CMK (cell line): ENCODE measurements at regions not wholly inside any gene's neighbourhood (a gene's known extent, or its start where the extent isn't known, plus 50 kb on each side); places are given as distances from the start of the nearest gene placed in this dataset.
"Not testable (repeated sequence)": the region's sequence is repeated elsewhere in the genome, so short reads cannot be mapped to it uniquely, and the experiment has no call there.

Experiments
- DNase-seq: peaks from one replicate; pipeline ENCODE4 v3.0.0-alpha.2; 2010; ENCODE audit warnings: low read depth

GRCh38 chr22:35475545-35475944, 65.1 kb upstream of the RASD2 start:
- DNase-seq, result no peak

DNA sequence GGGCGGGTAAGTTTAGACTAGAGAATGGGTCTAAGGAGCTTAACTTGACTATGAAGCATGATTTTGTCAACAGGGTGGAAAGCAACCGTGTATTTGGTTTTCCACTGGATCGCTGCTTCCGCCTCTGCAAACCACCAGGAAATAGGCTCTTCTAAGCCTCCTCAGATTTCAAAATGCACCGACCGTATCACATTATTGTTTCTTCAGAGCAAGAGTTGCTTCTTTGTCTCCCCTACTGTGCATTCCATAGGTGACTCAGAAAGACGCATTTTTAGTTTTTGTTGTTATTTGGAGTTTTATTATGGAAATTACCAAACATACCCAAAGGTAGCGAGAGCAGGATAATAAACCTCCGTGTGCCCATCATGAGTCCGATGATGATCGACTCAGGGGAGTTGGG, 64.3 kb upstream of the RASD2 start:
- no peak for DNase-seq

DNA sequence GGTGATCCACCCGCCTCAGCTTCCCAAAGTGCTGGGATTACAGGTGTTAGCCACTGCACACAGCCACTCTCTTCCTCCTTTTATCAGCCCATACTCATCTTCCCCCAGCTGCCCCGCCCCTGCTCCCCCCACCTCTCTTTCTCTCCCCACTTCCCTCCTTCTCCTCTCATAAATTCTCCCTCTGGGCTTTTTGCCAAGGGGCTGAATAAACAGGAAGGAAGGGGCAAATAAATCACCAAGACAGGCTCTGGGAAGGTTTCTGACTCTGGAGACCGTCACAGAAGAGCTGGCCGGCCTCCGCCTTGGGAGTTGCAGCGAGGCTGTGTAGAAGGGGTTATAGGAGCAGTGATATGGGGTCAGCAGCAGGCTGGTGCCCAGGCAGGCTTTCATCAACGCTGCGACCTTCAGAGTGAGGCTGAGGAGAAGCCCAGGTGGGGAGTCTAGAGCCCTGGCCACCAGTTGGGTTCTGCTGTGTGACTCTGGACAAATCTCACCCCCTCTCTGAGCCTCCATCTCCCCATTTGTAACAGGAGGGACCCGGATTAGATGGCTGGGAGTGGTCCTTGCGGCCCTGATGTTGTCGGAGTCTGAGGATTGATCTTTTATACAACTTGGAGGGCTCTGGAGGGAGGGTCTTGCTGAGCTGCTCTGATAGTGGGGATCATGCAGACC, 62.6 kb upstream of the RASD2 start:
- peak; percentile 52 for DNase-seq

DNA sequence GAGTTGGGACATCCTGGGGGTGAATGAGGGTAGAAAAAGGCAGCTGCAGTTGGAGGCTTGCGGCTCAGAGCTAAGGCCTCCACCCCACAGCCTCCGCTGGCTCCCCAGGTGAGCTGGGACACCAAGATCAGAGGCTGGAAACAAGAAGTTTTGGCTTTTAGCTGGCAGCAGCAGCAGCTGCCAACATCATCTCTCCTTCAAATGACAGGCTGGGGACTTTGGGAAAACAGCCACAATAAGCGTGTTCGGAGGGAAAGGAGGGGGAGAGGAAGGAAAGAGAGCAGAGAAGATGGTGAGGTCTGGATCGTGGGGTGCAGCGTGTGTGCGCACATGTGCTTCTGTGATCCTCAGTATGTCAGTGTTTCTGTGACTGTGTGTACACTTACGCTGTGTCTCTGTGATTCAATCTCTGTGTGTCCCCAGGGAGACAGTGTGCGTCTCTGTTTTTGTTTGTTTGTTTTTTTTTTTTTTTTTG, 62.0 kb upstream of the RASD2 start:
- DNase-seq, result no peak

- no peak for DNase-seq
These were observed 61.3 kb upstream of the RASD2 start for GRCh38 chr22:35479359-35479758.

- DNase-seq, result no peak
These were observed 60.6 kb upstream of the RASD2 start for GRCh38 chr22:35479985-35480550.

GRCh38 chr22:35480627-35481550, 59.7 kb upstream of the RASD2 start:
- DNase-seq, result peak; percentile 18

- DNase-seq, result no peak
These were observed 58.3 kb upstream of the RASD2 start for GRCh38 chr22:35482311-35482710.

- no peak for DNase-seq
These were observed 57.7 kb upstream of the RASD2 start for GRCh38 chr22:35482974-35483373.

GRCh38 chr22:35483730-35484129, 56.9 kb upstream of the RASD2 start:
- DNase-seq, result no peak

- no peak for DNase-seq
These were observed 55.7 kb upstream of the RASD2 start for GRCh38 chr22:35484651-35485556.

- no peak for DNase-seq
These were observed 54.5 kb upstream of the RASD2 start for GRCh38 chr22:35486116-35486631.

DNA sequence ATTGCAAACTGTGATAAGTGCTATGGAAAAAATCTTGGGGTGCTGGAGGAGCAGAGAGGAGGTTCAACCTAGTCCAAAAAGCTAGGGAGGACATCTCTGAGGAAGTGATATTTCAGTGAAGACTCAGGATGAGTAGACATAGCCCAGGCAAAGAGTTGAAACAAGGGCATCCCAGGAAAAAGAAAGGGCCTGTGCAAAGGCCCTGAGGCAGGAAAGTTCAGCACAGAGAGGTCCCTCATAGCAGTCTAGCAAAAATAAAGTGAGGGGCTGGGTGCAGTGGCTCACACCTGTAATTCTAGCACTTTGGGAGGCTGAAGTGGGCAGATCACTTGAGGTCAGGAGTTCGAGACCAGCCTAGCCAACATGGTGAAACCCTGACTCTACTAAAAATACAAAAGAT, 53.0 kb upstream of the RASD2 start:
- not testable (repeated sequence) for DNase-seq

DNA sequence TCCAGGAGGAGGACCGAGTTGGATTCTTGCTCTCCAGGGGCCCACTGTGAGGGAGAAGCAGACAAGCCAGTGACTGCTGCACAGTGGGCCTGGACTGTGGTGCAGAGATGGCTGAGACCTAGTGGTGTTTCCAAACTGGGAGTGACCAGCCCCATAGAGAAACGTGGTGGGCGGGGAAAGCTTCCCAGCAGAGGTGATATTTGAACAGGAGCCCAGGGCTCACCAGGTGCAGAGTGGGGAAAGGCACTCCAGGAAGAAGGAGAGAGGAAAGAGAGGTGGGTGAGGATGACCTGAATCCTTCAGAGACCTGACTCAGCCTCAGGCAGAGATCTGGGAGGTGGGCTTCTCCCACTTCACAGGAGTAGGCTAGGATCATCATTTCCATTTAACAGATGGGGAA, 52.1 kb upstream of the RASD2 start:
- DNase-seq, result no peak

DNA sequence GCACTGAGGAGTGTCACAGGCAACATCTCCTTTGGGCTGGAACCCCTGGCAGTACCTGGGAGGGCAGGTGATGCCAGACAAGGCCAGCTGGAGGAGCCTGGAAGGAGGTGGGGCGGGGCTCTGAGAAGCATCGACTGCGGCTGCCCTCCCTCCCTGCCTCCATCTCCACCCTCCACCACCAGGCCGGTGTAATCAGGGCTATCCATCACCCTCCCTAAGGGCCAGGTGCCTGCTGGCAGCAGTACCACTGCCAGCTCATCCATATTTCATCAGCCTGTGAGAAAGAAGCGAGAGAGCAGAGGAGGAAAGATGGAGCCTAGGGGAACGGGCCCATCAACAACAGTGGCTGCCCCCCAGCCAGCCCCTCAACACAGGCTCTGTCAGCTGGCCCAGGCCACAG, 51.4 kb upstream of the RASD2 start:
- DNase-seq, result no peak
